CD14-positive monocyte (primary cell): ENCODE measurements at regions not wholly inside any gene's neighbourhood (a gene's known extent, or its start where the extent isn't known, plus 50 kb on each side); places are given as distances from the start of the nearest gene placed in this dataset.

Experiments used
- DNase-seq, 3 donors: peaks; one replicate each; pipeline ENCODE4 v3.0.0-alpha.2; 2011 to 2022
- H2AFZ ChIP-seq: 2 replicates; pipeline ENCODE4 v1.6.0; 2012; ENCODE audit warnings: mild to moderate bottlenecking, low read depth, low read length, inconsistent platforms; ENCODE audit not compliant: insufficient read depth, poor library complexity, severe bottlenecking
- H3K27ac ChIP-seq, 2 donors: 1 replicate in 1 of 2; 2 replicates in 1 of 2; pipeline ENCODE4 v1.5.1; 2012 to 2013; ENCODE audit warnings: low read length in 2 of 2, control low read depth in 1 of 2, inconsistent platforms in 1 of 2, low read depth in 1 of 2, mild to moderate bottlenecking in 1 of 2
- H3K27me3 ChIP-seq, 2 donors: one replicate each; pipeline versions ENCODE4 v1.6.0 to v1.6.1; 2011 to 2013; ENCODE audit warnings: low read length in 2 of 2; ENCODE audit not compliant: control insufficient read depth in 2 of 2, insufficient read depth in 2 of 2
- H3K36me3 ChIP-seq, 2 donors: replicated peaks in 1 of 2; 1 replicate in 1 of 2; 2 replicates in 1 of 2; pipeline versions ENCODE4 v1.5.1 to v1.6.1; 2012 to 2013; ENCODE audit warnings: low read length in 2 of 2, control low read depth in 1 of 2, inconsistent platforms in 1 of 2, mild to moderate bottlenecking in 1 of 2; ENCODE audit not compliant: insufficient read depth in 2 of 2, control insufficient read depth in 1 of 2
- H3K4me1 ChIP-seq, 2 donors: 1 replicate in 1 of 2; 2 replicates in 1 of 2; pipeline versions ENCODE4 v1.5.1 to v1.6.1; 2012 to 2013; ENCODE audit warnings: low read length in 2 of 2, control low read depth in 1 of 2, inconsistent platforms in 1 of 2, mild to moderate bottlenecking in 1 of 2, moderate library complexity in 1 of 2; ENCODE audit not compliant: insufficient read depth in 2 of 2, control insufficient read depth in 1 of 2
- H3K4me2 ChIP-seq: replicated peaks from 2 replicates; pipeline ENCODE3; 2012; ENCODE audit warnings: low read length, moderate library complexity, mild to moderate bottlenecking; ENCODE audit not compliant: poor library complexity, severe bottlenecking; ENCODE audit errors: extremely low read depth
- H3K4me3 ChIP-seq, 3 experiments: fragments of 200-600 bp in 1 of 3; sonication (generic) in 1 of 3; replicated peaks in 1 of 3; 1 replicate in 2 of 3; 2 replicates in 1 of 3; pipeline ENCODE4 v1.5.1; 2011 to 2013; ENCODE audit warnings: low read length in 3 of 3, mild to moderate bottlenecking in 3 of 3, control low read depth in 2 of 3, low read depth in 2 of 3, inconsistent platforms in 1 of 3, moderate library complexity in 1 of 3
- H3K79me2 ChIP-seq: 2 replicates; pipeline ENCODE4 v1.6.0; 2012; ENCODE audit warnings: mild to moderate bottlenecking, control low read depth, inconsistent platforms, low read length, moderate library complexity; ENCODE audit not compliant: insufficient read depth
- H3K9ac ChIP-seq: 2 replicates; pipeline ENCODE4 v1.6.0; 2017; ENCODE audit warnings: low read length, mild to moderate bottlenecking; ENCODE audit not compliant: insufficient read depth, poor library complexity, severe bottlenecking
- H3K9me3 ChIP-seq, 2 donors: replicated peaks in 1 of 2; 1 replicate in 1 of 2; 2 replicates in 1 of 2; pipeline versions ENCODE4 v1.5.1 to v1.6.1; 2012 to 2013; ENCODE audit warnings: low read length in 2 of 2, control low read depth in 1 of 2; ENCODE audit not compliant: control insufficient read depth in 1 of 2, insufficient read depth in 1 of 2
- H4K20me1 ChIP-seq: 2 replicates; pipeline ENCODE4 v1.6.0; 2012; ENCODE audit warnings: mild to moderate bottlenecking, low read length, control low read depth, moderate library complexity; ENCODE audit not compliant: insufficient read depth
- H3K27ac Mint-ChIP-seq, 7 donors: one replicate each; pipeline ENCODE4 v1.8.0; 2020; ENCODE audit warnings: mild to moderate bottlenecking in 7 of 7, mixed read lengths in 7 of 7, moderate library complexity in 6 of 7, inconsistent platforms in 2 of 7
- H3K27me3 Mint-ChIP-seq, 3 donors: one replicate each; pipeline ENCODE4 v1.8.0; 2021 to 2022; ENCODE audit warnings: low read depth in 3 of 3, mild to moderate bottlenecking in 3 of 3, mixed read lengths in 3 of 3, moderate library complexity in 3 of 3, inconsistent platforms in 1 of 3
- H3K36me3 Mint-ChIP-seq, 2 donors: one replicate each; pipeline ENCODE4 v1.8.0; 2020; ENCODE audit warnings: mixed read lengths in 2 of 2, inconsistent platforms in 1 of 2, mild to moderate bottlenecking in 1 of 2
- H3K4me1 Mint-ChIP-seq: one replicate; pipeline ENCODE4 v1.8.0; 2020; ENCODE audit warnings: mild to moderate bottlenecking, mixed read lengths
- H3K4me3 Mint-ChIP-seq, 2 donors: one replicate each; pipeline ENCODE4 v1.8.0; 2020; ENCODE audit warnings: mild to moderate bottlenecking in 2 of 2, mixed read lengths in 2 of 2, moderate library complexity in 1 of 2
- H3K9me3 Mint-ChIP-seq, 7 donors: one replicate each; pipeline ENCODE4 v1.8.0; 2020 to 2022; ENCODE audit warnings: mixed read lengths in 7 of 7, mild to moderate bottlenecking in 6 of 7, moderate library complexity in 6 of 7, inconsistent platforms in 2 of 7
- WGBS: methylation state at CpG from one replicate; pipeline ENCODE4 v1.1.5; 2013; ENCODE audit warnings: missing lambda C conversion rate; ENCODE audit not compliant: insufficient coverage; 5-methylcytosine and 5-hydroxymethylcytosine counted together
- intact Hi-C, 2 donors: fragments of 100-400 bp; cut with micrococcal nuclease; formaldehyde crosslinking; loops; one replicate each; pipeline versions ENCODE4 v1.15.0 to v1.15.1; 2023
- TF ChIP-seq, protein P1 (sequence below): fragments of 200-600 bp; IDR thresholded peaks from one replicate; pipeline ENCODE4 v1.8.0; 2022; ENCODE audit warnings: antibody characterized with exemption, mild to moderate bottlenecking

DNA sequence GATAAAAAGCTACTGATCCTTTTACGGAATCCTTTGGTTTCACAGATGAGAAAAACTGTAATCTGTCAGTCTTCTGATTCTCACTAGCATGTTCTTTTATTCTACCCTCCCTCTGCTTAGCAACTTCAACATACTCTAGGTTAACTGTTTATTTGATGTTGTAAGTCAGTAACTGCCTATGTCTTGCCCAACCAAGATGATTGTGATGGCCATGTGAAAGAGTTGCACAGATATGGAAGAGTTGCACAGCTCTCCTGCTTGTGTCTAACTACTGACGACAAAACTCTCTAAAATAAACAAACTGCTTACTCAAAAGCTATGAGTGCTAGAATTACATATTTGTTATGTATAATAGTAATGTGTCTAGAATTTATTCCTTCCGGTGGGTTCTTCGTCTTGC lies 227.3 kb upstream of the DAB2 start:
- Mint-ChIP-seq H3K4me1 (peaks cover 12% of the 10 kb centered on the region), H3K9me3 (peaks cover 0 to 18% (median 7%) of the 10 kb centered on the region in 7 donors), H3K36me3 (no peaks in the 10 kb centered on the region), H3K27me3 (peaks cover 0 to 2% (median 2%) of the 10 kb centered on the region in 3 donors), H3K27ac (no peak overlapping the region), H3K4me3 (no peak overlapping the region)
- no peaks in the 10 kb centered on the region for H3K27me3 ChIP-seq
- no peak for DNase-seq
- no peak overlapping the region for H3K27ac ChIP-seq
- WGBS = 94% methylated on average over 2 of the region's 4 CpGs
- no peak overlapping the region for H3K4me2 ChIP-seq
- H3K4me1 ChIP-seq = peaks cover 6 to 9% of the 10 kb centered on the region in 2 donors
- no peak overlapping the region for H2AFZ ChIP-seq
- H3K9ac ChIP-seq = no peak overlapping the region
- no peaks in the 10 kb centered on the region for H3K79me2 ChIP-seq
- H4K20me1 ChIP-seq = no peaks in the 10 kb centered on the region
- H3K4me3 ChIP-seq = no peak overlapping the region
- peaks cover 0 to 5% of the 10 kb centered on the region in 2 donors for H3K9me3 ChIP-seq
- TF ChIP-seq, protein P1, sequence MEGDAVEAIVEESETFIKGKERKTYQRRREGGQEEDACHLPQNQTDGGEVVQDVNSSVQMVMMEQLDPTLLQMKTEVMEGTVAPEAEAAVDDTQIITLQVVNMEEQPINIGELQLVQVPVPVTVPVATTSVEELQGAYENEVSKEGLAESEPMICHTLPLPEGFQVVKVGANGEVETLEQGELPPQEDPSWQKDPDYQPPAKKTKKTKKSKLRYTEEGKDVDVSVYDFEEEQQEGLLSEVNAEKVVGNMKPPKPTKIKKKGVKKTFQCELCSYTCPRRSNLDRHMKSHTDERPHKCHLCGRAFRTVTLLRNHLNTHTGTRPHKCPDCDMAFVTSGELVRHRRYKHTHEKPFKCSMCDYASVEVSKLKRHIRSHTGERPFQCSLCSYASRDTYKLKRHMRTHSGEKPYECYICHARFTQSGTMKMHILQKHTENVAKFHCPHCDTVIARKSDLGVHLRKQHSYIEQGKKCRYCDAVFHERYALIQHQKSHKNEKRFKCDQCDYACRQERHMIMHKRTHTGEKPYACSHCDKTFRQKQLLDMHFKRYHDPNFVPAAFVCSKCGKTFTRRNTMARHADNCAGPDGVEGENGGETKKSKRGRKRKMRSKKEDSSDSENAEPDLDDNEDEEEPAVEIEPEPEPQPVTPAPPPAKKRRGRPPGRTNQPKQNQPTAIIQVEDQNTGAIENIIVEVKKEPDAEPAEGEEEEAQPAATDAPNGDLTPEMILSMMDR = no peak
- intact Hi-C loops = no loop called here
- no peaks in the 10 kb centered on the region for H3K36me3 ChIP-seq

DNA sequence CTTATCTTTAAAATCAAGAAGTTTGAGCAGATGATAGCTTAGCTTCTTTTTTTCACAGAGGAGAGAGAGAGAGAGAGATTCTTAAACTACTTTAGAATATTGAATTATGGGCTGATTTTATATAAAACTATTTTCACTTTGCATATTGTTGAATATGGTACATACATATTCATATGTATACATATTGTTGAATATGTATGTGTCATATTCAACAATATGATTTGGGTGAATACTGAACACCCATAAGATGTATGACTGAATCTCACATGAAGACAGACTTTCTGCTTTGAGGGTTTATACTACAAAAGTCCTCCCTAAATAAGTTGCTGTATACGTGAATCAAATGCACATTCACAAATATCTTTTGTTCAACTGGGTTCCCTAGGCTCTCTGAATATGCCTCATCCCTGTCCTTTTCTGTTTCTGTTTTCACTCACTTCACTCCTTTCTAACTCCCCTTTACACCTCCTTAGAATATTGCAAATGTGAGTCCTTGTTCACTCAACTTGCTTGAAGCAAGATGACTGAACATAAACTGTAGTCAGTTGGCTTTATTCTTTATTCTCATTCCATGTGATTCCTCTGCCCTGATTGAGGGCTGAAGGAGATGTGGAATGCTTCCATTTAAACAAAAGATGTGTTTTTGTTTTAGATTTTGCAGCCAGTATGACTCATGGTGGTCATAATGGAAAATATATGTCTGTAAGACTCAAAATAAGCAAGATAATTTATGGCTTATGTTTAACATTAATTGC lies 225.4 kb upstream of the DAB2 start:
- Mint-ChIP-seq H3K4me1 (peaks cover 11% of the 10 kb centered on the region), H3K27ac (no peak overlapping the region), H3K4me3 (no peak overlapping the region), H3K27me3 (peaks cover 0 to 4% (median 2%) of the 10 kb centered on the region in 3 donors), H3K9me3 (peaks cover 4 to 21% (median 10%) of the 10 kb centered on the region in 7 donors), H3K36me3 (no peaks in the 10 kb centered on the region)
- Histone ChIP-seq H3K4me2 (no peak overlapping the region), H3K4me1 (peaks cover 6 to 8% of the 10 kb centered on the region in 2 donors), H4K20me1 (no peaks in the 10 kb centered on the region), H3K9me3 (peaks cover 0 to 5% of the 10 kb centered on the region in 2 donors), H3K27ac (no peak overlapping the region), H3K4me3 (no peak overlapping the region), H3K36me3 (no peaks in the 10 kb centered on the region), H2AFZ (no peak overlapping the region), H3K79me2 (no peaks in the 10 kb centered on the region), H3K27me3 (no peaks in the 10 kb centered on the region), H3K9ac (no peak overlapping the region)
- DNase-seq = no peak
- 100% methylated on average over 1 of the region's 1 CpG for WGBS
- TF ChIP-seq, protein P1 = no peak
- intact Hi-C loops = no loop called here
